ENCODE measurements at regions not wholly inside any gene's neighbourhood (a gene's known extent, or its start where the extent isn't known, plus 50 kb on each side); places are given as distances from the start of the nearest gene placed in this dataset.

- no peak for DNase-seq (ENCODE audit: low read depth, low spot score)
Measured at GRCh38 chr3:25284249-25284648, 143.8 kb upstream of the RARB start.

DNA sequence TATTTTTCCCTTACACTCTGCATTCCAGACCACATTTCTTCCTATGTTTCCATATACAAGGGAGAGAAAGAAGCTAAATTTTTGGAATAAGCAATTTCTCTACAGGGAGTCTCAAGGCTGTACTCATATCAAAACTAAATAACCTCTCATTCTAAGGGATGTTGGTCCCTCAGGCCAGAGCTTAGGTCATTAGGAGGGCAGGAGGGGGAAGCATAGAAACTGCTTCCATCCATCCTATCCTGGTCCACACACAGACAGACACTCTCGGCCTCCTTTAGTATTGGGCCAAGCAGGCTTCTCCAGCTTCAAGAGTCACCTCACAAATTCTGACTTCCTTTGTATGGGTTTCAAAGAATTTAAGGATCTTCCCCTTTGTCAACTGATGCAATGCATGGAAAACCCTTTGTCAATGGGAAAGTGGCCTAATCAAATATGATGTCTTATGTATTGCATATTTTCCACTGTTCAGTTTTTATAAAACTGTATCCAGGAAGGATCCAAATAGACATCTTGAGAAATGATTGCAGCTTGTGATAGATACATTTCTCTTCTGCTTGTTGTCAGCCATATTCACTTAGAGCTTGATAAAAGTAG is 140.7 kb upstream of the RARB start:
- DNase-seq (ENCODE audit: low read depth, low spot score) = no peak

DNA sequence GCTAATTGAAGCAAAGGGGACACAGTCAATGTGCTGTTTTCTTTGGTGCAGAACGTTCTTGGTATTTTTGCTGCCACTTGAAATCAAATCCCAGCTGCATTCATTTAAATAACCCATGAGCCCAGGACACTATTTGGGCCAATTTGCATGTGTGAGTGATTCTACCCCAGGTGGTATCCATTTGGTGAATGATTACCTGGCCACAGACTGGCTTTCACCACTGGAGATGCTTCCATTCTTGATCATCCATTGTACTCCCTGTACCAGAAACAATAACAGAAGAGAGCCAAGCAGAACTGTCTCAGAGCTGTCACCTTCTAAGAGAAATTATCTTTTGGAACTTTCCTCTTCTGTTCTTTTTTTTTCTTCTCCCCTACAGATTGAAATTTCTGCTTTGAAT is 139.7 kb upstream of the RARB start:
- no peak for DNase-seq (ENCODE audit: low read depth, low spot score)

GRCh38 chr3:25289156-25289555 is 138.9 kb upstream of the RARB start:
- no peak for DNase-seq (ENCODE audit: low read depth, low spot score)

DNA sequence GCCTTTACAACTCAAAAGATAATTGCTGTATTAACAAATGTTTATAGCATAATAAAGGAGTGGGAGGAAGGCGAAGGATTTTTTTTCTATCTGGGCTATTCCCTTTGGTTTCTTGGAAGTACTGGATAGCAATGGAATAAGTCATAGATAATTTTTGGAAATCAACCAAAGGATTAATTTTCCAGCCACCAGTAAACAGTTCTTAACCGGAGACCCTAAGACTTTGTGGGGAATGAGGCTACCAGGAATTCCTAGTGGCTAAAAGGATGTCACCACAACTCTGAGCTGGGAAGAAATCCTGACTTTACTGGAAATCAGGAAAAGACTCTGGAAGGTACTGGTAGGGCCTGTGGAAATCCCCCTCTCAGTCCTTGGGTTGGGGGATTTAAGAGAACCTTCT is 138.4 kb upstream of the RARB start:
- DNase-seq (ENCODE audit: low read depth, low spot score) = no peak

DNA sequence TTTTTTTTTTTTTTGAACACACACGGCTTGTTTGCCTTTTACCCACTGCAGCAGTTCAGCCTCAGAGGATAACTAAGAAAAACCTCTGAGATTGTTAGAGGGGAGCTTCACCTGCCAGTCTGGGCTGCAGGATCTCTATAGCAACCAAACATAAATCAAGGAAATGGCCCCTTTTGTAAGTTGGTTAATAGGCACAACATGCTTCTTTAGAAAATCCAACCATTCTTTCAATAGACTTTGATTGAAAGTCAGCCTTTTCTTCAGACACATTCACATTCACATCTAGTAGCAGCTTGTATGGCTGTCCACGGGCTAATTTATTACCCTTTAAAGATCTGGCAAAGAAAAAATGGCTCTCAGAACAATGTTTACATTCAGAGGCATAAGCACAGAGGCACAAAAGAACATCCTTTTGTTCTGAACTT is 136.6 kb upstream of the RARB start:
- DNase-seq (ENCODE audit: low read depth, low spot score) = no peak

- DNase-seq (ENCODE audit: low read depth, low spot score) = no peak
Measured at GRCh38 chr3:25292036-25292435, 136.0 kb upstream of the RARB start.

GRCh38 chr3:25292595-25292994 is 135.5 kb upstream of the RARB start:
- DNase-seq (ENCODE audit: low read depth, low spot score) = no peak

DNA sequence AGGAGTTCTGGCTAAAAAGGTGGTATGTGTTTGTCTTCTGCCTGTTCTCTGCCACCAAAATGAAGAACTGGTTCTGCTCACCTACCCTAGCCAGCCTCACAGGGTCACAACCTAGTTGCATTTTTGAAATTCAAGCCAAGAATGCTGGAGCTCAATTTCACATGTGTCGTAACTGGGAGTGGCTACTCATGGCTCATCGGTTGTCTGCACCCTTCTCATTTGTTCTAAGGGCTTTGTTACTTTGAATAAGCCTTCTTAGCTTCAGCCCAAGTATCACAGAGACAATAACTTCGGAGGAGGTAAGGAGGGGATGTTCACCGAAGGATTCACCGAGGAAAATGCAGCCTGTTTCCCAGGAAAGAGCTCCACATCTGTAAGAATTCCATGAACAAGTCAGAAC is 134.3 kb upstream of the RARB start:
- no peak for DNase-seq (ENCODE audit: low read depth, low spot score)

GRCh38 chr3:25294169-25294805 is 133.8 kb upstream of the RARB start:
- DNase-seq (ENCODE audit: low read depth, low spot score) = no peak

DNA sequence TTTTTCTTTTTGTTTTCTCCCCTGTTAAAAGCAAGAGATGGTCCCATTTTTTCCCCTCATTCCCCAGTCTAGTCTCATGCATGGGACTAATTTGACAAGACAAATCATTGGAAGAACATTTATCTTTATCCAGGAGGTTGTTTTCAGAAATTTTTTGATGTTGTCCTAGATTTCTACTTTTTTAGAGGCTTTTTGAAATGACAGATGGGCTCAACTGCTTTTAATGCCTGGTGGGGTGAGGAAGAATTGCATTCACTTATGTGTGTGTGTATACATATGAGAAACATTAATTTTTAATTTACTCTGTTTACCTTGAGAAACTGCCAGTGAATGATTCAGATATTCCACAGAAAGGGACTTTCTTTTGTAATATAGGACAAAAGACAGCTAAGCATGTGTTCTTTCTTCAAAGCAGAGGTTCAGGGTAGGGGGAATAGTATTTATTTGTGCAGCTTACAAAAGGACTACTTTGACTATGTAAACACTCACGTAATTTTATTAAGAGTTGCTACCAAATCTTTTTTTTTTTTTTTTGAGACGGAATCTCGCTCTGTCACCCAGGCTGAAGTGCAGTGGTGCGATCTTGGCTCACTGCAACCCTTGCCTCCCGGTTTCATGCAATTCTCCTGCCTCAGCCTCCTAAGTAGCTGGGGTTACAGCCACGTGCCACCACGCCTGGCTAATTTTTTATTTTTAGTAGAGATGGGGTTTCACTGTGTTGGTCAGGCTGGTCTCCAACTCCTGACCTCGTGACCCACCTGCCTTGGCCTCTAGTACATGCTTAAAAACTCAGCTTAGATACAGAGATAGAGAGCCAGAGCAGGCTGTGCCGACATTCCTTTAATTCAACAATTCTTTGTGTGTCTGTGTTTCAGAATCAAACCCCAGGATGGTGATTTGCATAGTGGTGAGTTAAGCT is 130.1 kb upstream of the RARB start:
- DNase-seq (ENCODE audit: low read depth, low spot score) = no peak

GRCh38 chr3:25300141-25300540 is 127.9 kb upstream of the RARB start:
- DNase-seq (ENCODE audit: low read depth, low spot score) = no peak

DNA sequence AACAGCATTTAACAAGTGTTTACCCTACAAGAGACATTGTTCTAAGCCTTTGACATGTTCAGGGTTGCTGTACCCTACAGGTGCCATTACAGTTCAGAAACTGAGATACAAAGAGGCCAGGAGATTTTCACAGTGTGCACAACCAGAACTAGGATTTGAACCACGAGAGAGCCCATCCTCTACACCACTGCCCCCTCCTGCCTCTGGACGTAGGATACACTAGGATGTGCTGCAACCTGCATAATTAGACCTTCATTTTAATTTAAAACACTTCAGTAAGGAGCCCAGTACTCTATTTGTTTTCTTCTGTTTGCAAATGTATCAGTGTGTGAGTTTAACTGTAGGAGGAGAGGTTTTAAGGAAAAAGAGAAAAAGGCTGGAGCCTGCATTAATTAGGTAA is 123.1 kb upstream of the RARB start:
- DNase-seq (ENCODE audit: low read depth, low spot score) = no peak

GRCh38 chr3:25306066-25306465 is 122.0 kb upstream of the RARB start:
- no peak for DNase-seq (ENCODE audit: low read depth, low spot score)

GRCh38 chr3:25306705-25307104 is 121.4 kb upstream of the RARB start:
- no peak for DNase-seq (ENCODE audit: low read depth, low spot score)

GRCh38 chr3:25313286-25313685 is 114.8 kb upstream of the RARB start:
- DNase-seq (ENCODE audit: low read depth, low spot score) = no peak

DNA sequence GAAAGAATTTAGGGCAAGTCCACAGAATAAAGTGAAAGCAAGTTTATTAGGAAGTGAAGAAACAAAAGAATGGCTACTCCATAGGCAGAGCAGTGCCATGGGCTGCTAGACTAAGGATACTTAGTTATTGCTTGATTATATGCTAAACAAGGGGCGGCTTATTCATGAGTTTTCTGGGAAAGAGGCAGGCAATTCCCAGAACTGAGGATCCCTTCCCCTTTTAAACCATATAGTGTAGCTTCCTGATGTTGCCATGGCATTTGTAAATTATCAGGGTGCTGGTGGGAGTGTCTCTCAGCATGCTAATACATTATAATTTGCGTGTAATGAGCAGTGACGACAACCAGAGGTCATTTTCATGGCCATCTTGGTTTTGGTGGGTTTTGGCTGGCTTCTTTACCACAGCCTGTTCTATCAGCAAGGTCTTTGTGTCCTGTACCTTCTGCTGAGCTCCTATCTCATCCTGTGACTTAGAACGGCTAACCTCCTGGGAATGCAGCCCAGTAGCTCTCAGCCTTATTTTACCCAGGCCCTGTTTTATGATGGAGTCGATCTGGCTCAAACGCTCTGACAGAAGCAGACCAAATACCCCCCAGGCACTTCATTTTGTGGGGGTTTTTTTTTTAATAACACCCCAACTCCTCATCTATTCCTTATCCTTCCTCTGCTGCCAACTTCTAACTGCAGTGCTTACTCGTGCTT is 103.0 kb upstream of the RARB start:
- DNase-seq (ENCODE audit: low read depth, low spot score) = no peak

DNA sequence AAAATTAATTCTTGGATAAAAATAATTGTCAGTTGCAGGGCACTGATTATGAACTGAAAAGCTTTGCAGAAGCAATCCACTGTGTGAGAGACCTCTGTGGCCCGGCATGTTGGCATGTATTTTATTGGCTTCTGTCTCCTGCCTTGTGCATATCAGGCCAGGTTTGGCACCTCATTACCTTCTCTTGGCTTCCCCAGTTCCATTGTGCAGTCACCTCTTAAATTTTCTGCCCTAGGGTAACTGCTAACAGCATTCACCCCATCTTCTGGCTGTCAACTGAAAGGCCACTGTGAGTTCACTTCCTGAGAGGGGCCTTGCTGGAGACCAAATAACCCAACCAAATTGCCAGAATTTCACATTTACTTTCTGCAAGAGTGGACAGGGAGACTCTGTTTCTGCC is 92.7 kb upstream of the RARB start:
- no peak for DNase-seq (ENCODE audit: low read depth, low spot score)

DNA sequence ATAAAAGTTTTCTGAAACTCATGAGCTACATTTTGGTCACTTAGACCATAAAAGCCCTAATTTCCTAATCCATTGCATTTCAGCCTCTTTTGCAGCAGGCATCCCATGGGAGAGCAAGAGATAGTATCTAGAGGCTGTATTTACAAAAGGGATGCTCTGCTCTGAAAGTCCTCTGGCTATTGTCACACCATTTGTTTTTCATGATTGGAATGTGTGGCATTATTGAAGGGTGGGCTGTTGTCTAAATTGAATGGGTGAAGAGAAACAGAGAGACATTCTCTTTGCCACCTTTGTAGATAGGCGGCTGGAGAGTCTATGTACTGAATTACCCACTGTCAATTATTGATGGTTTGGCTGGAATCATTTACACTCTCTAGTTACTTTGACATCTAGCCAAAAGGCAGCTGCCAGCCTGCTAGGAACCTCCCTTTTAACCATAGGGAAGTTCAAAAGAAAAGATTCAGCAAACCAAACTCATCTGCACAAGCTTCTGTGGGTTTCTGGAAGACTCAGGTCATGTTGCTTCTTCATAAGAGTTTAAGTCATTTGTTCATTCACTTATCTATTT is 89.8 kb upstream of the RARB start:
- DNase-seq (ENCODE audit: low read depth, low spot score) = no peak

DNA sequence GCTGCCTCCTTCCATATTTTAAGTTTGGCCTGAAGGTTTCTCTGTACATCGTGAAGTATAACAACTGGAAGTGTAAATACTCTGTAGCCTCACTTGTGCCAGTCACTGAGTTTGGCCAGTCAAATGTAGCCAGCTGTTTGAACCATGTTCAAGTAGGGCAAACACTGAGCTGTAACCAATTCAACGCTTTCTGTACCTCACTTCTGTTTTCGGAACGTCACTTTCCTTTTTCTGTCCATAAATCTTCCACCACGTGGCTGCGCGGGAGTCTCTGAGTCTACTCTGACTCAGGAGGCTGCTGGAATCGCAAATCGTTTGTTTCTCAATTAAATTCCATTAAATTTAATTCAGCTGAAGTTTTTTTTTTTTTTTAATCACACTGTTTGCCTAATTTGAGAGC is 88.8 kb upstream of the RARB start:
- DNase-seq (ENCODE audit: low read depth, low spot score) = no peak

DNA sequence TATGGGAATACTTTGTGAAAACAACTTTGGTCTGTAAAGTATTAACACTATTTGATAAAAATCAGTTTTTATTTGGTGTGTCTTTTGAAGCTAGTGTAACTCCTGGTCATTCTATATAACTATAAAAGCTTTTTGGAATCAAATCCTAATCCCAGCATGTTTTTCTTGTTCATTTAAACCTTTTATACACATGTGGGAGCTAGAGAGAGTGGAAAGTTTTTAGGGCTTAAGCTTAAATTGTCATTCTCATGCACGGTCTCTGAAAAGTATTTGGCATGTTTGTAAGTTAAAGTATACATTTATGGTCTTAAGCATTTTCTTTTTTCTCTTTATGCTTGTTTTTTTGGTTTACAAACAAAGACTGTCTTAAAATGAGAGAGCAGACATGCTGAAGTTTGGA is 83.4 kb upstream of the RARB start:
- no peak for DNase-seq (ENCODE audit: low read depth, low spot score)

GRCh38 chr3:25349095-25349494 is 79.0 kb upstream of the RARB start:
- no peak for DNase-seq (ENCODE audit: low read depth, low spot score)

Measured in pulmonary artery endothelial cell (primary cell).